ENCODE measurements at regions not wholly inside any gene's neighbourhood (a gene's known extent, or its start where the extent isn't known, plus 50 kb on each side); places are given as distances from the start of the nearest gene placed in this dataset.
A peak's percentile ranks its signal among the peaks of the same experiment; 100 is the strongest.
"Not testable (repeated sequence)": the region's sequence is repeated elsewhere in the genome, so short reads cannot be mapped to it uniquely, and the experiment has no call there.

DNA sequence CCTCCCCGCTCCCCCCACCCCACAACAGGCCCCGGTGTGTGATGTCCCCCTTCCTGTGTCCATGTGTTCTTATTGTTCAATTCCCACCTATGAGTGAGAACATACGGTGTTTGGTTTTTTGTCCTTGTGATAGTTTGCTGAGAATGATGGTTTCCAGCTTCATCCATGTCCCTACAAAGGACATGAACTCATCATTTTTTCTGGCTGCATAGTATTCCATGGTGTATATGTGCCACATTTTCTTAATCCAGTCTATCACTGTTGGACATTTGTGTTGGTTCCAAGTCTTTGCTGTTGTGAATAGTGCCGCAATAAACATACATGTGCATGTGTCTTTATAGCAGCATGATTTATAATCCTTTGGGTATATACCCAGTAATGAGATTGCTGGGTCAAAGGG lies 104.3 kb downstream of the MTPN start:
- peaks cover 0 to 11% of the 10 kb centered on the region in 2 donors for H3K27me3 Mint-ChIP-seq
- H3K4me1 ChIP-seq (ENCODE audit: insufficient read depth, low read length); H3K27me3 ChIP-seq (ENCODE audit: insufficient read depth, low read length); CTCF ChIA-PET (ENCODE audit: partially characterized antibody); H3K9me3 Mint-ChIP-seq; H3K27ac ChIP-seq (ENCODE audit: low read depth, low read length); H3K4me1 Mint-ChIP-seq; H3K9me3 ChIP-seq (ENCODE audit: control insufficient read depth in 1 of 2, low read length in 2 of 2); POLR2A ChIA-PET (ENCODE audit: partially characterized antibody); intact Hi-C loops (cut with micrococcal nuclease); H3K27ac Mint-ChIP-seq; H3K4me3 ChIP-seq (ENCODE audit: low read length in 2 of 2); H3K36me3 ChIP-seq (ENCODE audit: insufficient read depth, low read length); H3K36me3 Mint-ChIP-seq; DNase-seq; H3K4me3 Mint-ChIP-seq: not testable (repeated sequence)

DNA sequence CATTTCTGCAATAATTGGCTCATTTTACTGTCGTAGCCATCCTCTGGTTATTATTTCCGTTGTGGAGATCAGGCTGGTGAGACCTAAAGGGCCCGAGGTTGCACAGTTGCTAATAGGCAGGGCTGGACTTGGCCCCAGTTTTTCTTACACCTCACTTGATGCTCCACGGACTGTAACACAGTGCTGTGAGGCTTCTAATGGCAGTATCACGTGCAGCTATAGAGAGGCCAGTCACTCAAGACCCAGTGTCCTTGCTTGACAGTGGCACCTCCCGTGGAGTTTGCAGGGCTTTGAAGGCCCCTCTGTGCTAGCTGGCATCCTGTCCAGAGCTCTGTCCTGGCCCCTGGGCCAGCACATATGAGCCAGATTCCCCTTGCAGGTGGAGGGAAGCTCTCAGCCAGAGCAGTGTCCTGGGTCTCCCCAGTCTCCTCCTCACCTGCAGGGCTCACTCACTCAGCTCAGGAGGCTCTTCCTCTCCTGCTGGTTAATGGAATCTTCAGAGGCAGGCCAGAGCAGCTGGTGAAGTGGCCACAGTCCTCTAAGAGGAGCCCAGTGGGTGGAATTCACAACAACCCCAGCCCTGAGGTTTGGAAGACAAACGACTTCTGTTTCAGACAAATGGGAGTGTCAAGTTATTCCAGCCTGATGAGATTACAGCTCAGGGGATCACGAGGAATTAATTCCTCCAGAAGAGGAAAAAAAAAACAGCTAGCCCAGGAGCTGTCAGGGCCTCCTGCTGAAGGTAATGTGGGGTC lies 114.2 kb upstream of the FAM180A start:
- H3K27me3 Mint-ChIP-seq = no peaks in the 10 kb centered on the region
- intact Hi-C loops (cut with micrococcal nuclease) = no loop called here
- no peak overlapping the region for H3K27ac ChIP-seq (ENCODE audit: low read depth, low read length)
- ChIA-PET CTCF (ENCODE audit: partially characterized antibody) (no interaction called here), POLR2A (ENCODE audit: partially characterized antibody) (no interaction called here)
- H3K9me3 Mint-ChIP-seq = peaks cover 0 to 7% (median 0%) of the 10 kb centered on the region in 8 donors
- H3K36me3 ChIP-seq (ENCODE audit: insufficient read depth, low read length) = no peaks in the 10 kb centered on the region
- no peaks in the 10 kb centered on the region for H3K36me3 Mint-ChIP-seq
- H3K27ac Mint-ChIP-seq = no peak overlapping the region
- H3K4me1 ChIP-seq (ENCODE audit: insufficient read depth, low read length) = no peaks in the 10 kb centered on the region
- no peak for DNase-seq
- no peak overlapping the region for H3K4me3 Mint-ChIP-seq
- no peak overlapping the region for H3K4me3 ChIP-seq (ENCODE audit: low read length in 2 of 2)
- no peaks in the 10 kb centered on the region for H3K9me3 ChIP-seq (ENCODE audit: control insufficient read depth in 1 of 2, low read length in 2 of 2)
- H3K4me1 Mint-ChIP-seq = peaks cover 0 to 4% (median under 1%) of the 10 kb centered on the region in 4 donors
- H3K27me3 ChIP-seq (ENCODE audit: insufficient read depth, low read length) = no peaks in the 10 kb centered on the region

DNA sequence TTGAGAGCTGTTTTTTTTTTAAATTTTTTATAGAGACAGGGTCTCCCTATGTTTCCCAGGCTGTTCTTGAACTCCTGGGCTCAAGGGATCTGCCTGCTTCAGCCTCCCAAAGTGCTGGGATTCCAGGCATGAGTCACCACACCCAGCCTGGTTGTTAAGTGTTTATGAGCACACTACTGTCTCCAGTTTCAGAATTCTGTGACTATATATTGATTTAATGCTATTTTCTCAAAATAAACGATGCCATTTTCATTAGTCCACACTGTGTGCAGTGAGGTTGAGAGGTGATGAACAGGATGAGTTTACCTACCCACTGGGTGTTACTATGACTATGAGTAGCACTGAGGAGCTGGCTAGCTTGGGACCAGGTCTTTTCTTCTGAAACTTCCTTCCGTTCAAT lies 110.9 kb upstream of the FAM180A start:
- H3K27me3 ChIP-seq (ENCODE audit: insufficient read depth, low read length) = no peaks in the 10 kb centered on the region
- H3K4me1 ChIP-seq (ENCODE audit: insufficient read depth, low read length) = peaks cover 6% of the 10 kb centered on the region
- H3K4me3 Mint-ChIP-seq = no peak overlapping the region
- peak overlapping the region in 1 of 7 donors; percentile 30 for H3K27ac Mint-ChIP-seq
- peaks cover 3 to 8% (median 7%) of the 10 kb centered on the region in 4 donors for H3K4me1 Mint-ChIP-seq
- H3K36me3 Mint-ChIP-seq = no peaks in the 10 kb centered on the region
- intact Hi-C loops (cut with micrococcal nuclease) = no loop called here
- DNase-seq = no peak
- CTCF ChIA-PET (ENCODE audit: partially characterized antibody) = interaction anchor here (1.6 kb wide), 1 partner anchor 10 kb away, joined by 6 read pairs; no protein-coding TSS in a partner anchor
- no peaks in the 10 kb centered on the region for H3K36me3 ChIP-seq (ENCODE audit: insufficient read depth, low read length)
- no peak overlapping the region for H3K27ac ChIP-seq (ENCODE audit: low read depth, low read length)
- H3K27me3 Mint-ChIP-seq = peaks cover 0 to 3% of the 10 kb centered on the region in 2 donors
- no peak overlapping the region for H3K4me3 ChIP-seq (ENCODE audit: low read length in 2 of 2)
- POLR2A ChIA-PET (ENCODE audit: partially characterized antibody) = no interaction called here
- peaks cover 0 to 7% (median 0%) of the 10 kb centered on the region in 8 donors for H3K9me3 Mint-ChIP-seq
- H3K9me3 ChIP-seq (ENCODE audit: control insufficient read depth in 1 of 2, low read length in 2 of 2) = no peaks in the 10 kb centered on the region

DNA sequence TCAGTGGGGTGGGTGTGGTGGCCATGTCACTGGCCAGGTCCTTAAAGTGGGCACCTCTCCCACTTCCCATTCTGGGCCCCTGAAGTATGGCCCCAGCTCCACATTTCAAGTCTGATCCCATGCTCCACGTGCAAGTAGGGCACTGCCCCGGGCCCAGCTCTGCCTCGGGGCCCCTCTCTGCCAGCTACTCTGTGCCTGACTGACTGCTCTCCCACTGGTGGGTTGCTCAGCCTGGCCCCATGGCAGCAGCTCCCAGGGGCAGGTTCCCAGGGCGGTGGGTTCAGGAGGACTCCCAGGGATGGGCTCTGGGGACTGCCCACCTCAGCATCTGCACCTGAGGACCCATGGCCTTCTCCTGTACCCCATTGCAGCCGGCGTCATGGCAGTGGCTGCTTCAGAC lies 110.2 kb upstream of the FAM180A start:
- Histone ChIP-seq H3K36me3 (ENCODE audit: insufficient read depth, low read length) (no peaks in the 10 kb centered on the region), H3K27me3 (ENCODE audit: insufficient read depth, low read length) (no peaks in the 10 kb centered on the region), H3K27ac (ENCODE audit: low read depth, low read length) (no peak overlapping the region), H3K4me3 (ENCODE audit: low read length in 2 of 2) (no peak overlapping the region), H3K9me3 (ENCODE audit: control insufficient read depth in 1 of 2, low read length in 2 of 2) (no peaks in the 10 kb centered on the region), H3K4me1 (ENCODE audit: insufficient read depth, low read length) (peaks cover 6% of the 10 kb centered on the region)
- ChIA-PET CTCF (ENCODE audit: partially characterized antibody) (interaction anchor here (1.6 kb wide), 1 partner anchor 10 kb away, joined by 6 read pairs; no protein-coding TSS in a partner anchor), POLR2A (ENCODE audit: partially characterized antibody) (no interaction called here)
- no peaks in the 10 kb centered on the region for H3K36me3 Mint-ChIP-seq
- peaks cover 0 to 7% (median 0%) of the 10 kb centered on the region in 8 donors for H3K9me3 Mint-ChIP-seq
- H3K27ac Mint-ChIP-seq = no peak overlapping the region
- no peak overlapping the region for H3K4me3 Mint-ChIP-seq
- peaks cover 3 to 8% (median 7%) of the 10 kb centered on the region in 4 donors for H3K4me1 Mint-ChIP-seq
- no peak for DNase-seq
- intact Hi-C loops (cut with micrococcal nuclease) = no loop called here
- peaks cover 0 to 3% of the 10 kb centered on the region in 2 donors for H3K27me3 Mint-ChIP-seq

DNA sequence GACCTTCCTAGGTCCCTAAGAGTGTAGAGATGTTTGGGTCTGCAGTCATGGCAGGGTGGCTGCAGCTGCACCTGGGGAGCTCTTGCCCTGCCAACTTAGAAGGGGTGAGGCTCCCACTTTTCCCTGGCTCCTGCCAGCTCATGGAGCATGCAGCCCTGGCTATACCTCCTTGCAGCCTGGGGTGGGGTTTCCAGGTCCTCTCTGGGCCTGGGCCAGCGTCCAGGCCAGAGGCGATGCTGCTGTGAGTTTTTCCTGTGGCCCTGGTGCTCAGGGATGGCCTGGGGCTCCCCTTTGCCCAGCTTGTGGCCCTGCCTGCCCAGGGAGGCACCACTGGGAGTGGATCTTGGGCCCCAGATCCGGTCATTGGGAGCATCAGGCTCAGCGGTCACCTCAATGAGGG lies 109.8 kb upstream of the FAM180A start:
- Histone ChIP-seq H3K36me3 (ENCODE audit: insufficient read depth, low read length) (no peaks in the 10 kb centered on the region), H3K4me1 (ENCODE audit: insufficient read depth, low read length) (peaks cover 6% of the 10 kb centered on the region), H3K4me3 (ENCODE audit: low read length in 2 of 2) (no peak overlapping the region), H3K27me3 (ENCODE audit: insufficient read depth, low read length) (no peaks in the 10 kb centered on the region), H3K27ac (ENCODE audit: low read depth, low read length) (no peak overlapping the region), H3K9me3 (ENCODE audit: control insufficient read depth in 1 of 2, low read length in 2 of 2) (no peaks in the 10 kb centered on the region)
- no peak for DNase-seq
- H3K4me1 Mint-ChIP-seq = peaks cover 3 to 8% (median 6%) of the 10 kb centered on the region in 4 donors
- intact Hi-C loops (cut with micrococcal nuclease) = no loop called here
- no peak overlapping the region for H3K27ac Mint-ChIP-seq
- POLR2A ChIA-PET (ENCODE audit: partially characterized antibody) = no interaction called here
- CTCF ChIA-PET (ENCODE audit: partially characterized antibody) = no interaction called here
- H3K36me3 Mint-ChIP-seq = no peaks in the 10 kb centered on the region
- peaks cover 0 to 7% (median 0%) of the 10 kb centered on the region in 8 donors for H3K9me3 Mint-ChIP-seq
- peaks cover 0 to 3% of the 10 kb centered on the region in 2 donors for H3K27me3 Mint-ChIP-seq
- H3K4me3 Mint-ChIP-seq = no peak overlapping the region

DNA sequence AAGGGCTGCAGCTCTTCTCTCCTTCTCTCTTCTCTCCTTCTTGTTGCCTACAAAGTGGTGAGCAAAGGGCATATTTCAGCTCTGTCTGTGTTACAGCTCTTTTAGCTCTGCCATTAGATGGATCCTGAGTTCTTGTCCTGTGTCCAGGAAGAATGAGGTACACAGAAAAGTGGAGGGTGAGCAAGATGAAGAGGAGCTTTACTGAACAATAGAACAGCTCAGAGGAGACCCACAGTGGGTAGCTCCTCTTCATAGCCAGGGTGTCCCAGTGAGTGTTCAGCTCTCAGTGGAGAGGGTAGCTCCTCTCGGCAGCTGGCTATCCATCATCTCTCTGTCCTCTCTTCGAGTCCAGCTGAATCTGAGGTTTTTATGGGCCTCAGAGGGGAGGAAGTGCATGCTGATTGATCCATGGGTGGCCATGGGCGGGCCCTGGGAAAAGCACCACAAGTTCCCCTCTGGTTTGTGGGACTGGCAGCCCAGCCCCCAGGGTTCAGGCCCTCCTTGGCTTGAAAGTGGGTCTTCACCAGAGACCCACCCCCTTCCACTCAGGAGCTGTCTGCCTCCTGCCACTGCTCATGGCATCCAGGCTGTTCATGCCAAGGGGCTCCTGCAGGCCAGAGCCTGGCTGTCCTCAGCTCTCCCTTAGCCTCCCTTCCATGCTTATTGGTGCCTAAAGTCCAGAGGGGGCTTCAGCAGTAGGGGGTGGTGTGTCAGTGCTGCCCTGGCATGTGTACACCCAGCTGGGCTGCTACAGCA lies 109.1 kb upstream of the FAM180A start:
- Histone ChIP-seq H3K27ac (ENCODE audit: low read depth, low read length) (no peak overlapping the region), H3K27me3 (ENCODE audit: insufficient read depth, low read length) (no peaks in the 10 kb centered on the region), H3K4me1 (ENCODE audit: insufficient read depth, low read length) (peaks cover 6% of the 10 kb centered on the region), H3K9me3 (ENCODE audit: control insufficient read depth in 1 of 2, low read length in 2 of 2) (no peaks in the 10 kb centered on the region), H3K36me3 (ENCODE audit: insufficient read depth, low read length) (no peaks in the 10 kb centered on the region), H3K4me3 (ENCODE audit: low read length in 2 of 2) (no peak overlapping the region)
- Mint-ChIP-seq H3K27ac (no peak overlapping the region), H3K36me3 (no peaks in the 10 kb centered on the region), H3K4me3 (no peak overlapping the region), H3K9me3 (peaks cover 0 to 7% (median 0%) of the 10 kb centered on the region in 8 donors), H3K27me3 (peaks cover 0 to 3% of the 10 kb centered on the region in 2 donors), H3K4me1 (peaks cover 3 to 6% (median 5%) of the 10 kb centered on the region in 4 donors)
- no peak for DNase-seq
- ChIA-PET CTCF (ENCODE audit: partially characterized antibody) (no interaction called here), POLR2A (ENCODE audit: partially characterized antibody) (no interaction called here)
- intact Hi-C loops (cut with micrococcal nuclease) = no loop called here

DNA sequence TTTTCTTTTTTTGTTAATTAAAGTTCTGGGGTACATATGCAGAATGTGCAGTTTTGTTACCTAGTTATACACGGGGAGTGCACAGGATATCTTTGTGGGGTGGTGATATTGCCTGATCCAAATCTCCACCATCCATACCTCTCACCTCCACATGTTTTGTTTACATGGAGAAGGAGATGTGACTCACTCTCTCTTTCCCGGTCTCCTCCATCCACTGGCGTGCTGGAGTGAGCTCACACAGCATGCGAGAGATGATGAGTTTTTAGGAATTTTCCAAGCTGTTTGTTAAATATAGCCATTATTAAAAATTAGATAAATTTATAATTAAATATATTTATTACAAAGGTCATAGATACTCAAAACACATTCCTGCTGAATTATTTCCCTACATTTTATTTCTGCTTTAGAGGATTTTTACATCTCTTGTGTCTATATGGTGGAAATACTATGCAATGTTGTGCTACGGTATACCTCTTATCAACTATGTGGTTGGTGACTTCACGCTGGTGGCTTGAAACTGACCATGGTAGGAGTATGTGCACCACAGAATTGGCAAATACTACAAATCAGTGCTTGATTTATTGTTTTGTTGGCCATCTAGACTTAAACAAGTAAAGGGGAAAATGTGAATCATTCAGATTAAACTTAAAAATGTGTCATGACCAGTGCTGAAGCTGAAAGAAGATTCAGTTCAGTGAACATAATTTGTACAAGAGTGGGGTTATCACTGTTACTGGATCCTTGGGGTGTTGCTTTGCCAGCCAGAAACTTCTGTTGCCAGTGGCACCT lies 107.9 kb upstream of the FAM180A start:
- peaks cover 0 to 3% of the 10 kb centered on the region in 2 donors for H3K27me3 Mint-ChIP-seq
- Histone ChIP-seq H3K27ac (ENCODE audit: low read depth, low read length) (no peak overlapping the region), H3K9me3 (ENCODE audit: control insufficient read depth in 1 of 2, low read length in 2 of 2) (no peaks in the 10 kb centered on the region), H3K4me3 (ENCODE audit: low read length in 2 of 2) (no peak overlapping the region), H3K4me1 (ENCODE audit: insufficient read depth, low read length) (peaks cover 6% of the 10 kb centered on the region), H3K27me3 (ENCODE audit: insufficient read depth, low read length) (no peaks in the 10 kb centered on the region), H3K36me3 (ENCODE audit: insufficient read depth, low read length) (no peaks in the 10 kb centered on the region)
- H3K27ac Mint-ChIP-seq = no peak overlapping the region
- ChIA-PET POLR2A (ENCODE audit: partially characterized antibody) (no interaction called here), CTCF (ENCODE audit: partially characterized antibody) (no interaction called here)
- peaks cover 0 to 7% (median 0%) of the 10 kb centered on the region in 8 donors for H3K9me3 Mint-ChIP-seq
- peaks cover 3 to 6% (median 5%) of the 10 kb centered on the region in 4 donors for H3K4me1 Mint-ChIP-seq
- no peak overlapping the region for H3K4me3 Mint-ChIP-seq
- H3K36me3 Mint-ChIP-seq = no peaks in the 10 kb centered on the region
- intact Hi-C loops (cut with micrococcal nuclease) = no loop called here
- DNase-seq = no peak
